Esophagus squamous epithelium (tissue), 5 donors: ENCODE measurements at regions not wholly inside any gene's neighbourhood (a gene's known extent, or its start where the extent isn't known, plus 50 kb on each side); places are given as distances from the start of the nearest gene placed in this dataset.
"Not testable (repeated sequence)": the region's sequence is repeated elsewhere in the genome, so short reads cannot be mapped to it uniquely, and the experiment has no call there.

Source experiments
- DNase-seq: peaks from one replicate; lab custom pipeline; 2025; lab: John Stamatoyannopoulos, UW
- H3K27ac ChIP-seq, 4 donors: fragments of 200-600 bp; sonication (generic); one replicate each; pipeline ENCODE4 v1.5.1; 2016 to 2019; ENCODE audit warnings: mild to moderate bottlenecking in 1 of 4
- H3K27me3 ChIP-seq, 4 donors: fragments of 200-600 bp; sonication (generic); 1 replicate in 3 of 4; 2 replicates in 1 of 4; pipeline versions ENCODE4 v1.5.1 to v1.6.0; 2017 to 2021; ENCODE audit warnings: antibody characterized with exemption in 1 of 4
- H3K36me3 ChIP-seq, 3 donors: fragments of 200-600 bp; sonication (generic); one replicate each; pipeline ENCODE4 v1.5.1; 2016 to 2019
- H3K4me1 ChIP-seq, 3 donors: fragments of 200-600 bp; sonication (generic); one replicate each; pipeline ENCODE4 v1.5.1; 2017 to 2019
- H3K4me3 ChIP-seq, 4 donors: fragments of 200-600 bp; sonication (generic); 1 replicate in 3 of 4; 2 replicates in 1 of 4; pipeline ENCODE4 v1.5.1; 2016 to 2019; ENCODE audit warnings: mild to moderate bottlenecking in 2 of 4, moderate library complexity in 1 of 4
- H3K9me3 ChIP-seq, 3 donors: fragments of 200-600 bp; sonication (generic); one replicate each; pipeline ENCODE4 v1.5.1; 2016 to 2019
- POLR2A ChIP-seq, 4 donors: fragments of 450-650 bp; IDR thresholded peaks; one replicate each; pipeline ENCODE4 v1.6.1; 2017; ENCODE audit warnings: antibody characterized with exemption in 4 of 4, mild to moderate bottlenecking in 4 of 4, moderate library complexity in 3 of 4
- WGBS, 2 donors: methylation state at CpG; one replicate each; pipeline ENCODE4 v1.1.5; 2018; 5-methylcytosine and 5-hydroxymethylcytosine counted together
- intact Hi-C: fragments of 100-400 bp; cut with DNase I; formaldehyde crosslinking; loops from one replicate; pipeline ENCODE4 v1.15.0; 2022
- TF ChIP-seq, protein P1 (sequence below), 6 experiments: fragments of 450-650 bp in 4 of 6; fragments of 200-600 bp in 2 of 6; sonication (generic) in 2 of 6; IDR thresholded peaks; one replicate each; pipeline ENCODE4 v1.5.1; 2016 to 2019; ENCODE audit warnings: antibody characterized with exemption in 6 of 6, mild to moderate bottlenecking in 4 of 6, moderate library complexity in 4 of 6
- donor health status: DM: yes; HTN: yes; CAD: no.

- no peaks in the 10 kb centered on the region for H3K27me3 ChIP-seq
- TF ChIP-seq POLR2A (IDR thresholded peaks at IDR 0.05): no peak
- TF ChIP-seq, protein P1, sequence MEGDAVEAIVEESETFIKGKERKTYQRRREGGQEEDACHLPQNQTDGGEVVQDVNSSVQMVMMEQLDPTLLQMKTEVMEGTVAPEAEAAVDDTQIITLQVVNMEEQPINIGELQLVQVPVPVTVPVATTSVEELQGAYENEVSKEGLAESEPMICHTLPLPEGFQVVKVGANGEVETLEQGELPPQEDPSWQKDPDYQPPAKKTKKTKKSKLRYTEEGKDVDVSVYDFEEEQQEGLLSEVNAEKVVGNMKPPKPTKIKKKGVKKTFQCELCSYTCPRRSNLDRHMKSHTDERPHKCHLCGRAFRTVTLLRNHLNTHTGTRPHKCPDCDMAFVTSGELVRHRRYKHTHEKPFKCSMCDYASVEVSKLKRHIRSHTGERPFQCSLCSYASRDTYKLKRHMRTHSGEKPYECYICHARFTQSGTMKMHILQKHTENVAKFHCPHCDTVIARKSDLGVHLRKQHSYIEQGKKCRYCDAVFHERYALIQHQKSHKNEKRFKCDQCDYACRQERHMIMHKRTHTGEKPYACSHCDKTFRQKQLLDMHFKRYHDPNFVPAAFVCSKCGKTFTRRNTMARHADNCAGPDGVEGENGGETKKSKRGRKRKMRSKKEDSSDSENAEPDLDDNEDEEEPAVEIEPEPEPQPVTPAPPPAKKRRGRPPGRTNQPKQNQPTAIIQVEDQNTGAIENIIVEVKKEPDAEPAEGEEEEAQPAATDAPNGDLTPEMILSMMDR (IDR thresholded peaks at IDR 0.05): no peak
- no peak overlapping the region for H3K27ac ChIP-seq
- no peaks in the 10 kb centered on the region for H3K36me3 ChIP-seq
- H3K4me3 ChIP-seq: no peak overlapping the region
- WGBS, 2 donors: 24 to 60% methylated on average over 2 of the region's 2 CpGs
- intact Hi-C loops: no loop called here
- H3K4me1 ChIP-seq: no peaks in the 10 kb centered on the region
- DNase-seq: no peak
- no peaks in the 10 kb centered on the region for H3K9me3 ChIP-seq
Observed at GRCh38 chrX:131671735-131672134, 127.9 kb downstream of the OR13H1 start.

- no peak overlapping the region for H3K27ac ChIP-seq
Observed at GRCh38 chrX:131675596-131676194, 131.8 kb downstream of the OR13H1 start.

DNA sequence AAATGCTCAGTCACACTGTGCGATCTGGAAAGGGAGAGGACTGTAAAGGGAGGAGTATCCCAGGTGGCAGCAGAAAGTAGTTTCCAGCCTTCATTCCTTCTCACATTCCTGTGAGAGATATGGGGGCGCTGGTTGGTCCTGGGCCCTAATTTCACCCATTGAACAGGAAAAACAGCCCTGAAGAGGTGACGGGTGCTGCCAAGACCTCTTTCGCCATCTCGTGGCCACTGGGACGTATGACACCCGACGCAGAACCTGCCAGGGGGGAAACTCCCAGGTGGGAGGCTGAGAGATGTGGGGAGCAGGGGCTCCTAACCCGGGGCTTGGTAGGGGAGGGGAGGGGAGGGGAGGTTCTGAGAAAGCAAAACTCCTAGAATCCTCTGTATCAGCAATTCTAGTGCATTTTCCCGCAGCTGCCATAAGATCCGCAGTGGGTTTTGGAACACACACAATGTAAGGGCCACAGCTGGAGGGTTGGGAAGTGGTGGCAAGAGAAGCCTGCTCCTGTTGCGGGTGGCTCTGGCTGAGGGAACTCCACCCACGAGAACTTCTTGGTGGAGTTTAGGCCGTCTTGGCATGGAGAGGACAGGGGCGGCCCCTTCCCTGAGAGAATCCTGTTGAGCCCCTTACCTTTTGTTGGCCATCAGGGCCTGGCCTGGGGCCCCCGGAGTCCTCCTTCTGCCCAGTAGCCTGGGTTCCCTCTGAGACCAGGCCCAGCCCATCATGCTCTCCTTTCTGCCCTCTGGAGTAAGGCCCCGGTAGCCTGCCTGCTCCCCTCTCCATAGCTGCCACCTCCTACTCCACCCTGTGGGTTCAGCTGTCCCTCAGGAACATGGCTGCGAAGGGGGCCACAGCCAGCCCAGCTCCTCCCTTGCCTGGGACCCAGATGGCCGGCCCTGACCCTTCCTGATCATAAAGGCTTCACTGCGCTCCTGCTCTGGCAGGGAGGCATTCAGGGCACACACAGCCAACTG is 134.1 kb downstream of the OR13H1 start:
- Histone ChIP-seq H3K27me3 (no peaks in the 10 kb centered on the region), H3K4me3 (no peak overlapping the region), H3K9me3 (no peaks in the 10 kb centered on the region), H3K27ac (no peak overlapping the region), H3K36me3 (no peaks in the 10 kb centered on the region), H3K4me1 (no peaks in the 10 kb centered on the region)
- intact Hi-C loops: no loop called here
- 38 to 60% methylated on average over 1 to 9 of the region's 20 CpGs for WGBS, 2 donors
- no peak for TF ChIP-seq POLR2A (IDR thresholded peaks at IDR 0.05)
- TF ChIP-seq, protein P1 (IDR thresholded peaks at IDR 0.05): peak; percentile 15 to 62 (median 44)
- DNase-seq: no peak

More at GRCh38 chrX:131675596-131676194, 131.8 kb downstream of the OR13H1 start:
- TF ChIP-seq POLR2A (IDR thresholded peaks at IDR 0.05): no peak
- TF ChIP-seq, protein P1 (IDR thresholded peaks at IDR 0.05): peak in 2 of 6 experiments; percentile 16 to 17
- Histone ChIP-seq H3K36me3 (no peaks in the 10 kb centered on the region), H3K27me3 (no peaks in the 10 kb centered on the region), H3K9me3 (no peaks in the 10 kb centered on the region), H3K4me1 (no peaks in the 10 kb centered on the region), H3K4me3 (no peak overlapping the region)
- WGBS, 2 donors: 0% methylated on average over 1 of the region's 1 CpG
- DNase-seq: no peak
- intact Hi-C loops: no loop called here

GRCh38 chrX:131682735-131683134 is 138.9 kb downstream of the OR13H1 start:
- DNase-seq, intact Hi-C loops, H3K27me3 ChIP-seq, H3K9me3 ChIP-seq, H3K4me1 ChIP-seq, H3K27ac ChIP-seq, H3K36me3 ChIP-seq, H3K4me3 ChIP-seq: not testable (repeated sequence)
- WGBS, 2 donors: 61 to 76% methylated on average over 1 of the region's 1 CpG

DNA sequence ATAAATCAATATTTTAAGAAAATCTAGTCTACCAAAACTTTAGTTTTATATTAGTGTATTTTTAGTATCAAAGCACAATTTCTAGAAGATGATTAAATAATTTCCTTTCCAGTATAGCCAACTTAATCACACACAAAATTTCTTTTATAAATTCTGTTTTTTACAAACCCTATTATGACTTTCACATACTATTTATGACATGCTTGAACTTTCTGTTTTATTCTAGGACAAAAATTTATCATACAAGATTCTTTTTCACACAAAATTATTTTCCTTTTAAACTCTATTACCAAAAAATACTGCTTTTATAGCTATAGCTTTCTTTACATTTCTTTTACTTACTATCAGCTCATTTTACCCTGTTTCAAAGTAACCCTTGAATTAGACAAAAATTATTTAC is 149.5 kb downstream of the OR13H1 start:
- Histone ChIP-seq H3K27me3 (no peaks in the 10 kb centered on the region), H3K9me3 (no peaks in the 10 kb centered on the region), H3K36me3 (no peaks in the 10 kb centered on the region), H3K4me1 (no peaks in the 10 kb centered on the region), H3K4me3 (no peak overlapping the region), H3K27ac (no peak overlapping the region)
- no peak for TF ChIP-seq POLR2A (IDR thresholded peaks at IDR 0.05)
- TF ChIP-seq, protein P1 (IDR thresholded peaks at IDR 0.05): no peak
- intact Hi-C loops: no loop called here
- DNase-seq: no peak

GRCh38 chrX:131696989-131697388 is 153.1 kb downstream of the OR13H1 start:
- intact Hi-C loops, H3K9me3 ChIP-seq, H3K4me1 ChIP-seq, H3K27me3 ChIP-seq, H3K36me3 ChIP-seq, H3K4me3 ChIP-seq, H3K27ac ChIP-seq, DNase-seq: not testable (repeated sequence)
- 83 to 89% methylated on average over 3 of the region's 3 CpGs for WGBS, 2 donors
